ENCODE measurements at regions not wholly inside any gene's neighbourhood (a gene's known extent, or its start where the extent isn't known, plus 50 kb on each side); places are given as distances from the start of the nearest gene placed in this dataset.

DNA sequence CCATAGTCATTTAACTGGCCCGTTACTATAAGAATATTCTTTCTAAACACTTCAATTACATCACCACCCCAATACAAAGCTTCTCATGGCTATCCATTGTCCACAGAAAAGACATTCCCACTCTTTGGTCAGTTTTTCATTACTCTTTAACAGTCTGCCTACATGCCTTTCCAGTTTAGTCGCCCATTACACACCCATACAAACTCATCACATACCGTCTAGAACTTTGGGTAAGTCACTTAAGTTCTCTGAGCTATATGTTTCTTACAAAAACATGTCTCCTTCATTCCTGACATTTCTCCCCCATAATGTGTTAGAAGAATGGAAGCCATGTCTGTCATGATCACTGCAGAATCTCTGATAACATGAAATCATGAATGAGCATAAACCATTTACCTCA lies 108.2 kb upstream of the STK17B start:
- Histone ChIP-seq H3K4me1 (peaks cover 0 to 32% (median 12%) of the 10 kb centered on the region in 4 donors), H3K27me3 (no peaks in the 10 kb centered on the region), H3K27ac (no peak overlapping the region), H3K9me3 (no peaks in the 10 kb centered on the region), H3K36me3 (no peaks in the 10 kb centered on the region), H3K4me3 (no peak overlapping the region)
- DNase-seq: no peak
- intact Hi-C loops (cut with DNase I; ENCODE audit: low total_unique reads): no loop called here
- TF ChIP-seq, protein P1, sequence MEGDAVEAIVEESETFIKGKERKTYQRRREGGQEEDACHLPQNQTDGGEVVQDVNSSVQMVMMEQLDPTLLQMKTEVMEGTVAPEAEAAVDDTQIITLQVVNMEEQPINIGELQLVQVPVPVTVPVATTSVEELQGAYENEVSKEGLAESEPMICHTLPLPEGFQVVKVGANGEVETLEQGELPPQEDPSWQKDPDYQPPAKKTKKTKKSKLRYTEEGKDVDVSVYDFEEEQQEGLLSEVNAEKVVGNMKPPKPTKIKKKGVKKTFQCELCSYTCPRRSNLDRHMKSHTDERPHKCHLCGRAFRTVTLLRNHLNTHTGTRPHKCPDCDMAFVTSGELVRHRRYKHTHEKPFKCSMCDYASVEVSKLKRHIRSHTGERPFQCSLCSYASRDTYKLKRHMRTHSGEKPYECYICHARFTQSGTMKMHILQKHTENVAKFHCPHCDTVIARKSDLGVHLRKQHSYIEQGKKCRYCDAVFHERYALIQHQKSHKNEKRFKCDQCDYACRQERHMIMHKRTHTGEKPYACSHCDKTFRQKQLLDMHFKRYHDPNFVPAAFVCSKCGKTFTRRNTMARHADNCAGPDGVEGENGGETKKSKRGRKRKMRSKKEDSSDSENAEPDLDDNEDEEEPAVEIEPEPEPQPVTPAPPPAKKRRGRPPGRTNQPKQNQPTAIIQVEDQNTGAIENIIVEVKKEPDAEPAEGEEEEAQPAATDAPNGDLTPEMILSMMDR (IDR thresholded peaks at IDR 0.05): no peak

DNA sequence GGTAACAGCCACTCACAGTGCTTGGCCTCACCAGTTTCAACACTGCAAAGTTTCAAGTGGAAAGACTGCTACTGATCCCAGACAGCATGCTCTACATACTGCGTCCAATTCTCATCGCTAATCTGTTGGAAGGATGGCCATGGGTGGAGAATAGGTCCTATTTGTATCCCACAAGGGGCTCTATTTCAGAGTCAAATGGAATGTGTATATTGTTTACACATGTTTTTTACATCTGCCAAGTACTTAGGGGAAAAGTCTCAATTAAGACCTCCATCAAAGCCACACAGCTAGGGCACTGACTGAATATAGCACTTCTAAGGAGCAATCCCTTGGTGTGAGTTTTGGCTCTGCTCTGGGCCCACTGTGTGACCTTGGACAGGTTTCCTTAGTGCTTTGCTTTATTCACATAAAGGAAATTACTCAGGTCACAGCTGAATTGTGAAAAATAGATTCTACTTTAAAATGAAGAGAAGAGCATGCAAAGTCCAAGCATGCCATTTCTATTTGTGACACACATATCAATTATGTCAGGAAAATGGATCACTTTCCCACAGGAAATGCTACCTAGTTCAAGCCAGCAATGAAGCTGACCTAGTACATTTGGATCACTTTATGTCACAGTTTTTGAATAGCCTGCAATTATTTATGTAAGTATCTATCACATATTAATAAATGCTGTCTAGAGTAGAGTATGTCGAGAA lies 112.9 kb upstream of the STK17B start:
- Histone ChIP-seq H3K4me3 (no peak overlapping the region), H3K4me1 (peaks cover 0 to 26% (median 10%) of the 10 kb centered on the region in 4 donors), H3K9me3 (no peaks in the 10 kb centered on the region), H3K27ac (peak overlapping the region; percentile 46 to 50), H3K27me3 (no peaks in the 10 kb centered on the region), H3K36me3 (no peaks in the 10 kb centered on the region)
- DNase-seq: no peak
- TF ChIP-seq, protein P1 (IDR thresholded peaks at IDR 0.05): no peak
- intact Hi-C loops (cut with DNase I; ENCODE audit: low total_unique reads): loop anchor here (10.0 kb wide), 1 partner anchor 199 kb away; no protein-coding TSS in a partner anchor

DNA sequence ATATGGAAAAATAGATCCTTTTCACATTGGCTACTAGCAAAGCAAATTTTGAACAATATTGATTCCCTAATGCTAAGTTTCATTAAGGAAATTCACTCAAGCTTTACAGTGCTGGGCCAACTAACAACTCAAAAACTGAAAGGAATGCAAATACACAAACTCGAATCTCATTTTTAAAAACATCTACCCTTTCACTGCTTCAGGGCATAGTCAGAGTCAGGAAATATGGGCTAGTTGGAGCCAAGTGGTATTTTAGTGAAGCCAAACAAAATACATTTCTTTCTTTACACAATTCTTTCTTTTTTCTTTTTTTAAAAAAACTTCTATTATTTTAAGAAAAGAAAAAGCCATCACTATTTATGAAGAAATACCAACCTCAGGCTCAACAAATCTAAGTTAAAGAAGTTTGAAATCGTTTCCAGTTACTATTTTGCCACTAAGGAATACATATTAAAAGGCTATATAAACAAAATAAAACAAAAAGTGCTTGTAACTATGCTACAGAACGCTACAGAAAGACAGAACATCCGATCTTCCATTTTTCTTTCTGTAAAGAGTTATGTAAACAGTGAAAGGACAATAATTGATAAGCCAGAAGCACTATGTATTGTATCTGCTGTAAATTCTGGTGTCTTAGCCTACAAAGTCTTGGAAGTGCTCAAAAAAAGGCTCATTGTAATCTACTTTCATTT lies 113.6 kb upstream of the STK17B start:
- Histone ChIP-seq H3K9me3 (no peaks in the 10 kb centered on the region), H3K27me3 (no peaks in the 10 kb centered on the region), H3K36me3 (no peaks in the 10 kb centered on the region), H3K4me3 (peak overlapping the region; percentile 3 to 6), H3K27ac (peak overlapping the region; percentile 46 to 50), H3K4me1 (peaks cover 0 to 26% (median 10%) of the 10 kb centered on the region in 4 donors)
- TF ChIP-seq, protein P1 (IDR thresholded peaks at IDR 0.05): no peak
- intact Hi-C loops (cut with DNase I; ENCODE audit: low total_unique reads): loop anchor here (10.0 kb wide), 1 partner anchor 200 kb away; no protein-coding TSS in a partner anchor
- no peak for DNase-seq

DNA sequence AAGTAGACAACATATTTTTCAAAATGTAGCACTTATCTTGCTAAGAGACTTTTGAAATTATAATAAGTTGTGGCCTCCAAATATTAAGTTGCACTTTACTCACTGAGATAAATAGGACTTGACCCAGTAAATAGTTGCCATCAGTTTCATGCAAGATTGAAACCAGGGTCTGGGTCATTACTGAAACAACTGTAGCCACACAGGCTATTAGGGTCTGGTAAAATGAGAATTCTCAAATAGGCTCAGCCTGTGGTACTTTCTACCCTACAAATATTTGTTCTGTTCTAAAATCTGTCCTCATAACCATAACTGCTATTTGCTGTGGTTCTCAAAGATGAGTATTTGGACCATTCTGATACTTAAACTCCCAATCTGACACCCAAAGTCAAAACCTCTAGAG lies 115.4 kb upstream of the STK17B start:
- Histone ChIP-seq H3K27me3 (no peaks in the 10 kb centered on the region), H3K4me3 (no peak overlapping the region), H3K4me1 (peaks cover 0 to 26% (median 10%) of the 10 kb centered on the region in 4 donors), H3K27ac (no peak overlapping the region), H3K9me3 (no peaks in the 10 kb centered on the region), H3K36me3 (no peaks in the 10 kb centered on the region)
- intact Hi-C loops (cut with DNase I; ENCODE audit: low total_unique reads): loop anchor here (10.0 kb wide), 1 partner anchor 202 kb away; no protein-coding TSS in a partner anchor
- TF ChIP-seq, protein P1 (IDR thresholded peaks at IDR 0.05): no peak
- DNase-seq: no peak

DNA sequence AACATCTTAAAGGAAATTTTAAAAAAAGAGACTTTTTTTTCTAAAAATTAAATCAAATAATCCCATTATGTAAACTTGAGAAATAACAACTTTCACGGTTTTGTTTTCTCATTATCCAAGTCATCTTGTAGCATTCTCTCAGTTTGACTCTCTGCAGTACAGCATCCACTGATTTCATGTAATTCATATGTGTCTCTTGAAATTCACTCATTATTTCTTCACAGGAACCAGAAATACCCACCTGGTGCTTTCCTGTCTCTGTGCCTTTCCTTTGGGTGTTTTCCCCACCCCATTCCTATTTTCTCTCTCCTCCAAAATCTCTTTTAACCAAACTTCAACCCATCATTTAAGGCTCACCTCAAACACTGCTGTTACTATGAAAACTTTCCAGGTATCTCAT lies 116.1 kb upstream of the STK17B start:
- DNase-seq: no peak
- H3K36me3 ChIP-seq: no peaks in the 10 kb centered on the region
- TF ChIP-seq, protein P1 (IDR thresholded peaks at IDR 0.05): no peak
- no peak overlapping the region for H3K27ac ChIP-seq
- H3K4me3 ChIP-seq: no peak overlapping the region
- intact Hi-C loops (cut with DNase I; ENCODE audit: low total_unique reads): loop anchor here (10.0 kb wide), 1 partner anchor 203 kb away; no protein-coding TSS in a partner anchor
- no peaks in the 10 kb centered on the region for H3K9me3 ChIP-seq
- H3K4me1 ChIP-seq: peaks cover 0 to 26% (median 10%) of the 10 kb centered on the region in 4 donors
- no peaks in the 10 kb centered on the region for H3K27me3 ChIP-seq

Measured in tibial artery (tissue), 4 donors.